HCT116 (cell line): ENCODE measurements at regions not wholly inside any gene's neighbourhood (a gene's known extent, or its start where the extent isn't known, plus 50 kb on each side); places are given as distances from the start of the nearest gene placed in this dataset.

ENCODE experiments used
- ELF1 ChIP-seq: IDR thresholded peaks from 2 replicates; pipeline ENCODE4 v1.6.1; 2012; ENCODE audit warnings: low read depth, borderline replicate concordance
- EZH2 ChIP-seq: fragments of 200-600 bp; sonication (generic); IDR thresholded peaks from 2 replicates; pipeline ENCODE4 v1.6.1; 2017; ENCODE audit warnings: antibody characterized with exemption, mixed run types
- EZH2phosphoT487 ChIP-seq: fragments of 200-600 bp; IDR thresholded peaks from 2 replicates; pipeline ENCODE4 v1.6.1; 2018; ENCODE audit warnings: antibody characterized with exemption, borderline replicate concordance
- FOSL1 ChIP-seq: IDR thresholded peaks from 2 replicates; pipeline ENCODE4 v1.6.1; 2012; ENCODE audit warnings: low read depth
- JUND ChIP-seq: IDR thresholded peaks from 2 replicates; pipeline ENCODE4 v1.6.1; 2012
- MAX ChIP-seq: IDR thresholded peaks from 2 replicates; pipeline ENCODE4 v1.6.1; 2012
- POLR2A ChIP-seq: IDR thresholded peaks from 2 replicates; pipeline ENCODE4 v1.7.0; 2011; ENCODE audit warnings: borderline replicate concordance; ENCODE audit not compliant: insufficient read depth, insufficient read length; ENCODE audit errors: extremely low read depth
- POLR2AphosphoS5 ChIP-seq: IDR thresholded peaks from 2 replicates; pipeline ENCODE4 v1.6.1; 2011; ENCODE audit warnings: mild to moderate bottlenecking, low read depth, low read length, moderate library complexity
- RAD21 ChIP-seq: IDR thresholded peaks from 2 replicates; pipeline ENCODE4 v1.6.1; 2012; ENCODE audit warnings: low read depth, mild to moderate bottlenecking
- SP1 ChIP-seq: IDR thresholded peaks from 2 replicates; pipeline ENCODE4 v1.6.1; 2012; ENCODE audit warnings: low read depth
- TCF7L2 ChIP-seq: IDR thresholded peaks from 2 replicates; pipeline ENCODE4 v1.7.0; 2011; ENCODE audit warnings: borderline replicate concordance, inconsistent platforms; ENCODE audit not compliant: insufficient read depth, insufficient read length; ENCODE audit errors: extremely low read depth
- ZNF274 ChIP-seq: fragments of 200-500 bp; sonication (Bioruptor generic); IDR thresholded peaks from 2 replicates; pipeline ENCODE4 v1.6.1; 2014; ENCODE audit warnings: mild to moderate bottlenecking, low read depth, low read length, inconsistent platforms
- TF ChIP-seq, protein P1 (sequence below), 3 experiments: fragments of 200-600 bp in 1 of 3; sonication (generic) in 1 of 3; IDR thresholded peaks in 2 of 3; conservative IDR thresholded peaks in 1 of 3; 2 replicates each; pipeline ENCODE4 v1.5.1; 2012 to 2017; ENCODE audit warnings: low read depth in 2 of 3, low read length in 2 of 3, antibody characterized with exemption in 1 of 3, borderline replicate concordance in 1 of 3, control low read depth in 1 of 3, mild to moderate bottlenecking in 1 of 3, mixed read lengths in 1 of 3, mixed run types in 1 of 3, moderate library complexity in 1 of 3; ENCODE audit not compliant: insufficient read depth in 1 of 3

DNA sequence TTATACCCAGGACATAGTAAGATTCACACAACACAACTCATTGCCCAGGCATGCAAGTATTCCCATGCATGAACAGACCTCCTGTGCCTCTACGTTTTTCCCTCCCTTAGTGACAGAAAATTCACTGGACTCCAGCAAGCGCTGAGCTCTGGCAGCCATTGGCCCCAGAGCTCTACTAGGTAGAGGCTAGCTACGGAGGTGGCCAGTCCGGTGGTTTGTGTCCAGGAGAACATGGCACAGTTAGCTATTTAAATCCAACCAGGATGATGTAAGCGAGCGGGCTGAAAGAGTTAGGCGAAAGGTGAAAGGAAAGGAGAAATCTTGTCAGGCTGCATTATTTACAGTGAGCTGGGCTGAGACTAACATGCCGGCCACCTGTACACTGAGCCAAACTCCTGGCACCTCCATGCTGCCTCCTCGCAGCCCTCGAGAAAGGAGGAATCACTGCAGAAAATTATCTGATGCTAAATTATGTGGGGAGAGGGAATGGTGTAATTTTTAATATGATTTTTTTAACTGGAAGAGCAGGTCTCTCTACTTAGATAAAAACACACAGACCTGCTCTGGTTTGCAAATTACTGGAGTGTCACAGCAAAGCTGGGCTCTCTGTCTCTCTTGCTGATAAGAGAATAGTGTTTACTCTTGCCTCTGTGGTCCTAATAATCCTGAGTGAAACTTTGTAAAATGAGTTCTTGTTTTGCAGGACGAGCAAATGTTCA, 50.1 kb upstream of the ARMC2 start:
- no peak for TF ChIP-seq FOSL1
- TF ChIP-seq, protein P1, sequence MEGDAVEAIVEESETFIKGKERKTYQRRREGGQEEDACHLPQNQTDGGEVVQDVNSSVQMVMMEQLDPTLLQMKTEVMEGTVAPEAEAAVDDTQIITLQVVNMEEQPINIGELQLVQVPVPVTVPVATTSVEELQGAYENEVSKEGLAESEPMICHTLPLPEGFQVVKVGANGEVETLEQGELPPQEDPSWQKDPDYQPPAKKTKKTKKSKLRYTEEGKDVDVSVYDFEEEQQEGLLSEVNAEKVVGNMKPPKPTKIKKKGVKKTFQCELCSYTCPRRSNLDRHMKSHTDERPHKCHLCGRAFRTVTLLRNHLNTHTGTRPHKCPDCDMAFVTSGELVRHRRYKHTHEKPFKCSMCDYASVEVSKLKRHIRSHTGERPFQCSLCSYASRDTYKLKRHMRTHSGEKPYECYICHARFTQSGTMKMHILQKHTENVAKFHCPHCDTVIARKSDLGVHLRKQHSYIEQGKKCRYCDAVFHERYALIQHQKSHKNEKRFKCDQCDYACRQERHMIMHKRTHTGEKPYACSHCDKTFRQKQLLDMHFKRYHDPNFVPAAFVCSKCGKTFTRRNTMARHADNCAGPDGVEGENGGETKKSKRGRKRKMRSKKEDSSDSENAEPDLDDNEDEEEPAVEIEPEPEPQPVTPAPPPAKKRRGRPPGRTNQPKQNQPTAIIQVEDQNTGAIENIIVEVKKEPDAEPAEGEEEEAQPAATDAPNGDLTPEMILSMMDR (IDR thresholded peaks at IDR 0.05 in 2 of 3, conservative IDR thresholded peaks at IDR 0.05 in 1 of 3; ENCODE audit: borderline replicate concordance in 1 of 3, insufficient read depth in 1 of 3, low read depth in 2 of 3, low read length in 2 of 3): no peak
- no peak for TF ChIP-seq POLR2AphosphoS5
- TF ChIP-seq EZH2: no peak
- TF ChIP-seq ELF1: no peak
- no peak for TF ChIP-seq JUND
- no peak for TF ChIP-seq TCF7L2
- TF ChIP-seq POLR2A: no peak
- no peak for TF ChIP-seq RAD21
- TF ChIP-seq MAX: no peak
- no peak for TF ChIP-seq ZNF274
- no peak for TF ChIP-seq EZH2phosphoT487
- no peak for TF ChIP-seq SP1
